ENCODE measurements at regions not wholly inside any gene's neighbourhood (a gene's known extent, or its start where the extent isn't known, plus 50 kb on each side); places are given as distances from the start of the nearest gene placed in this dataset.

- TF ChIP-seq EZH2 (IDR thresholded peaks at IDR 0.05; ENCODE audit: insufficient read depth, poor library complexity, severe bottlenecking) (no peak), EZH2phosphoT487 (IDR thresholded peaks at IDR 0.05; ENCODE audit: insufficient read depth, low read depth) (no peak)
- no peaks in the 10 kb centered on the region for H3K4me1 ChIP-seq (ENCODE audit: insufficient read depth)
- H3K9me3 ChIP-seq (ENCODE audit: low read depth) = no peaks in the 10 kb centered on the region
- H3K27ac ChIP-seq = no peak overlapping the region
- no peaks in the 10 kb centered on the region for H3K36me3 ChIP-seq (ENCODE audit: low read depth)
- no peak overlapping the region for H3K4me2 ChIP-seq (ENCODE audit: unreplicated experiment)
- no peaks in the 10 kb centered on the region for H3K27me3 ChIP-seq (replicated peaks; ENCODE audit: insufficient read depth)
- H3K9me2 ChIP-seq (ENCODE audit: insufficient read depth) = no peaks in the 10 kb centered on the region
- H3K79me2 ChIP-seq (ENCODE audit: insufficient read depth) = no peaks in the 10 kb centered on the region
- no peak overlapping the region for H2AFZ ChIP-seq
- no peak overlapping the region for H3K9ac ChIP-seq
- no peaks in the 10 kb centered on the region for H3F3A ChIP-seq (ENCODE audit: insufficient read depth)
- 25 to 27% methylated on average over 8 to 9 of the region's 9 CpGs for WGBS, 2 experiments (ENCODE audit: low coverage in 1 of 2, low lambda C conversion rate in 2 of 2, missing lambda C conversion rate in 2 of 2)
- no peak overlapping the region for H3K4me3 ChIP-seq
- DNase-seq = no peak
- in situ Hi-C loops (cut with MboI) = no loop called here
- H4K20me1 ChIP-seq (ENCODE audit: insufficient read depth) = no peaks in the 10 kb centered on the region
Measured at GRCh38 chr13:112165712-112166111, 98.8 kb downstream of the SOX1 start.

GRCh38 chr13:112168761-112169160 is 101.8 kb downstream of the SOX1 start:
- in situ Hi-C loops (cut with MboI) = no loop called here
- H3K79me2 ChIP-seq (ENCODE audit: insufficient read depth) = no peaks in the 10 kb centered on the region
- DNase-seq = no peak

GRCh38 chr13:112169941-112170822 is 103.2 kb downstream of the SOX1 start:
- no peak for DNase-seq
- no peak overlapping the region for H3K4me3 ChIP-seq
- H3K9me2 ChIP-seq (ENCODE audit: insufficient read depth) = no peaks in the 10 kb centered on the region
- no peak overlapping the region for H3K9ac ChIP-seq
- H3K27me3 ChIP-seq (replicated peaks; ENCODE audit: insufficient read depth) = no peaks in the 10 kb centered on the region
- H3K4me2 ChIP-seq (ENCODE audit: unreplicated experiment) = no peak overlapping the region
- H3K27ac ChIP-seq = no peak overlapping the region
- H3F3A ChIP-seq (ENCODE audit: insufficient read depth) = no peaks in the 10 kb centered on the region
- no peak overlapping the region for H2AFZ ChIP-seq
- WGBS, 2 experiments (ENCODE audit: low coverage in 1 of 2, low lambda C conversion rate in 2 of 2, missing lambda C conversion rate in 2 of 2) = 54% methylated on average over 16 to 17 of the region's 17 CpGs
- no peaks in the 10 kb centered on the region for H3K4me1 ChIP-seq (ENCODE audit: insufficient read depth)
- no peaks in the 10 kb centered on the region for H3K36me3 ChIP-seq (ENCODE audit: low read depth)
- in situ Hi-C loops (cut with MboI) = no loop called here
- TF ChIP-seq EZH2phosphoT487 (IDR thresholded peaks at IDR 0.05; ENCODE audit: insufficient read depth, low read depth) (no peak), EZH2 (IDR thresholded peaks at IDR 0.05; ENCODE audit: insufficient read depth, poor library complexity, severe bottlenecking) (no peak)
- no peaks in the 10 kb centered on the region for H4K20me1 ChIP-seq (ENCODE audit: insufficient read depth)
- H3K9me3 ChIP-seq (ENCODE audit: low read depth) = no peaks in the 10 kb centered on the region
- no peaks in the 10 kb centered on the region for H3K79me2 ChIP-seq (ENCODE audit: insufficient read depth)

More at GRCh38 chr13:112168761-112169160, 101.8 kb downstream of the SOX1 start:
- WGBS, 2 experiments (ENCODE audit: low coverage in 1 of 2, low lambda C conversion rate in 2 of 2, missing lambda C conversion rate in 2 of 2) = 47 to 53% methylated on average over 11 of the region's 11 CpGs
- H3K4me3 ChIP-seq = no peak overlapping the region
- H3K9ac ChIP-seq = no peak overlapping the region
- H3K4me2 ChIP-seq (ENCODE audit: unreplicated experiment) = no peak overlapping the region
- no peaks in the 10 kb centered on the region for H3K4me1 ChIP-seq (ENCODE audit: insufficient read depth)
- H3K9me3 ChIP-seq (ENCODE audit: low read depth) = no peaks in the 10 kb centered on the region
- H3F3A ChIP-seq (ENCODE audit: insufficient read depth) = no peaks in the 10 kb centered on the region
- TF ChIP-seq EZH2 (IDR thresholded peaks at IDR 0.05; ENCODE audit: insufficient read depth, poor library complexity, severe bottlenecking) (no peak), EZH2phosphoT487 (IDR thresholded peaks at IDR 0.05; ENCODE audit: insufficient read depth, low read depth) (no peak)
- no peak overlapping the region for H3K27ac ChIP-seq
- H3K36me3 ChIP-seq (ENCODE audit: low read depth) = no peaks in the 10 kb centered on the region
- H3K9me2 ChIP-seq (ENCODE audit: insufficient read depth) = no peaks in the 10 kb centered on the region
- no peaks in the 10 kb centered on the region for H3K27me3 ChIP-seq (replicated peaks; ENCODE audit: insufficient read depth)
- H4K20me1 ChIP-seq (ENCODE audit: insufficient read depth) = no peaks in the 10 kb centered on the region
- no peak overlapping the region for H2AFZ ChIP-seq

- Histone ChIP-seq H4K20me1 (ENCODE audit: insufficient read depth) (no peaks in the 10 kb centered on the region), H3K9me3 (ENCODE audit: low read depth) (no peaks in the 10 kb centered on the region), H3K36me3 (ENCODE audit: low read depth) (no peaks in the 10 kb centered on the region), H2AFZ (no peak overlapping the region), H3K79me2 (ENCODE audit: insufficient read depth) (no peaks in the 10 kb centered on the region), H3F3A (ENCODE audit: insufficient read depth) (no peaks in the 10 kb centered on the region), H3K9me2 (ENCODE audit: insufficient read depth) (no peaks in the 10 kb centered on the region), H3K4me2 (ENCODE audit: unreplicated experiment) (no peak overlapping the region), H3K27me3 (replicated peaks; ENCODE audit: insufficient read depth) (no peaks in the 10 kb centered on the region), H3K9ac (no peak overlapping the region), H3K4me1 (ENCODE audit: insufficient read depth) (no peaks in the 10 kb centered on the region), H3K27ac (no peak overlapping the region), H3K4me3 (no peak overlapping the region)
- WGBS, 2 experiments (ENCODE audit: low coverage in 1 of 2, low lambda C conversion rate in 2 of 2, missing lambda C conversion rate in 2 of 2) = 50 to 53% methylated on average over 15 of the region's 15 CpGs
- in situ Hi-C loops (cut with MboI) = no loop called here
- no peak for DNase-seq
- TF ChIP-seq EZH2 (IDR thresholded peaks at IDR 0.05; ENCODE audit: insufficient read depth, poor library complexity, severe bottlenecking) = no peak
- TF ChIP-seq EZH2phosphoT487 (IDR thresholded peaks at IDR 0.05; ENCODE audit: insufficient read depth, low read depth) = no peak
Measured at GRCh38 chr13:112170823-112171569, 104.0 kb downstream of the SOX1 start.
